ENCODE measurements at regions not wholly inside any gene's neighbourhood (a gene's known extent, or its start where the extent isn't known, plus 50 kb on each side); places are given as distances from the start of the nearest gene placed in this dataset.

- WGBS: 85% methylated on average over 5 of the region's 5 CpGs
- no peak overlapping the region for H3K27ac ChIP-seq (ENCODE audit: low read depth in 1 of 2, low read length in 2 of 2)
- TF ChIP-seq ZBTB33 (IDR thresholded peaks at IDR 0.05) (no peak), RAD21 (IDR thresholded peaks at IDR 0.05) (no peak), GABPA (IDR thresholded peaks at IDR 0.05 in 1 of 2, conservative IDR thresholded peaks at IDR 0.05 in 1 of 2) (no peak), HNF4G (IDR thresholded peaks at IDR 0.05) (no peak), YY1 (IDR thresholded peaks at IDR 0.05) (no peak), SP1 (IDR thresholded peaks at IDR 0.05) (no peak), HNF4A (conservative IDR thresholded peaks at IDR 0.05) (no peak), ATF3 (IDR thresholded peaks at IDR 0.05) (no peak), FOXA1 (IDR thresholded peaks at IDR 0.05) (no peak), CTCF (IDR thresholded peaks at IDR 0.05; ENCODE audit: low read depth, low read length, missing input control) (no peak), NR2F2 (IDR thresholded peaks at IDR 0.05) (no peak), TAF1 (conservative IDR thresholded peaks at IDR 0.05) (no peak), MAX (IDR thresholded peaks at IDR 0.05) (no peak), RXRA (IDR thresholded peaks at IDR 0.05) (no peak), JUND (IDR thresholded peaks at IDR 0.05) (no peak), FOXA2 (IDR thresholded peaks at IDR 0.05) (no peak), EGR1 (IDR thresholded peaks at IDR 0.05; ENCODE audit: low read depth in 2 of 2) (no peak), REST (IDR thresholded peaks at IDR 0.05) (no peak)
- no peaks in the 10 kb centered on the region for H3K36me3 ChIP-seq (ENCODE audit: control insufficient read depth in 4 of 4, insufficient read depth in 3 of 4, low read depth in 1 of 4, low read length in 3 of 4)
- no peaks in the 10 kb centered on the region for H3K4me1 ChIP-seq (ENCODE audit: control insufficient read depth in 4 of 4, insufficient read depth in 4 of 4, low read length in 3 of 4)
- no peak overlapping the region for H3K4me3 ChIP-seq (ENCODE audit: low read depth in 1 of 3, low read length in 3 of 3)
- DNase-seq (ENCODE audit: low spot score): no peak
- H3K27me3 ChIP-seq (ENCODE audit: control insufficient read depth in 4 of 4, insufficient read depth in 4 of 4, low read length in 3 of 4): no peaks in the 10 kb centered on the region
- H3K9ac ChIP-seq (ENCODE audit: low read depth in 1 of 2, low read length in 2 of 2): no peak overlapping the region
- H3K9me3 ChIP-seq (ENCODE audit: control insufficient read depth in 4 of 4, low read length in 3 of 4): no peaks in the 10 kb centered on the region
Measured at GRCh38 chr14:45743884-45744283, 490.9 kb upstream of the MIS18BP1 start.

- H3K9me3 ChIP-seq (ENCODE audit: control insufficient read depth in 4 of 4, low read length in 3 of 4): no peaks in the 10 kb centered on the region
- TF ChIP-seq ATF3 (IDR thresholded peaks at IDR 0.05): no peak
- no peak for TF ChIP-seq HNF4A (conservative IDR thresholded peaks at IDR 0.05)
- no peak for TF ChIP-seq SP1 (IDR thresholded peaks at IDR 0.05)
- no peak for TF ChIP-seq EGR1 (IDR thresholded peaks at IDR 0.05; ENCODE audit: low read depth in 2 of 2)
- no peak for TF ChIP-seq TAF1 (conservative IDR thresholded peaks at IDR 0.05)
- TF ChIP-seq NR2F2 (IDR thresholded peaks at IDR 0.05): no peak
- no peak for TF ChIP-seq FOXA2 (IDR thresholded peaks at IDR 0.05)
- no peak for TF ChIP-seq ZBTB33 (IDR thresholded peaks at IDR 0.05)
- no peak for TF ChIP-seq REST (IDR thresholded peaks at IDR 0.05)
- TF ChIP-seq RAD21 (IDR thresholded peaks at IDR 0.05): no peak
- TF ChIP-seq JUND (IDR thresholded peaks at IDR 0.05): no peak
- DNase-seq (ENCODE audit: low spot score): no peak
- H3K27me3 ChIP-seq (ENCODE audit: control insufficient read depth in 4 of 4, insufficient read depth in 4 of 4, low read length in 3 of 4): no peaks in the 10 kb centered on the region
- H3K36me3 ChIP-seq (ENCODE audit: control insufficient read depth in 4 of 4, insufficient read depth in 3 of 4, low read depth in 1 of 4, low read length in 3 of 4): no peaks in the 10 kb centered on the region
- no peak overlapping the region for H3K27ac ChIP-seq (ENCODE audit: low read depth in 1 of 2, low read length in 2 of 2)
- no peak overlapping the region for H3K9ac ChIP-seq (ENCODE audit: low read depth in 1 of 2, low read length in 2 of 2)
- H3K4me3 ChIP-seq (ENCODE audit: low read depth in 1 of 3, low read length in 3 of 3): no peak overlapping the region
- H3K4me1 ChIP-seq (ENCODE audit: control insufficient read depth in 4 of 4, insufficient read depth in 4 of 4, low read length in 3 of 4): no peaks in the 10 kb centered on the region
Measured at GRCh38 chr14:45742187-45742586, 489.2 kb upstream of the MIS18BP1 start.

All from liver (tissue), 8 donors.